ENCODE measurements at regions not wholly inside any gene's neighbourhood (a gene's known extent, or its start where the extent isn't known, plus 50 kb on each side); places are given as distances from the start of the nearest gene placed in this dataset.

DNA sequence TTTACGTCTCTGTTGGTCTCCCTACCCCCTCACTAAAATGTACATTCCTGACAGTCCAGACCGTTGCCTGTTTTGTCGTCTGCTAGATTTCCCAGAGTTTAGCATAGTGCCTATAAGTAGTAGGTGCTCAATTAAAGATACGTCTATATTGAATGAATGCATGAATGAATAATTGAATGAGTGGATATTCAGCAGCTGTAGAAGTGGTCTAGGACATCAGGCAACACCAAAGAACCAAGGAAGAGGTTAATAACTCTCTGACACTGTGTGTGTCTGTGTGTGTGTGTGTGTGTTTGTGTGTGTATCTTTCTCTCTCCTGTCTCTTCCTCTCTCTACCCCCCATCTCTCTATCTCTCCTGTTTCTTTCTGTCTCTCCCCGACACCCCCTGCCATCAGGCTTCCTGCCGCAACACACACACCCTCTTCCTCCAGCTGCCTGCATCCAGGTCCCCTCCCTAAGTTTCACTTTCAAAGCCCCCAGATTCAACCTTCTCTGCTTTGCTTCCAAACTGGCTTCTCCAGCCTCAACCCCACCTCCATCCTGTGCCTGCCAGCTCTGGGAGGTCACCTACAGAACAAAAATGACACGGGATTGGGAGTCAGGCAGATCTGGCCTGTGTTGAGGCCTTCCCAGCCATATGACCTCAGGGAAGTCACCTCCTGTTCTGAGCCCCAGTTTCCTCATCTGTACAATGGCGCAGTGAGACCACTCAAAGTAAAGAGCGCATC, 119.9 kb upstream of the NCOR2 start:
- no peak for DNase-seq (ENCODE audit: low spot score)

DNA sequence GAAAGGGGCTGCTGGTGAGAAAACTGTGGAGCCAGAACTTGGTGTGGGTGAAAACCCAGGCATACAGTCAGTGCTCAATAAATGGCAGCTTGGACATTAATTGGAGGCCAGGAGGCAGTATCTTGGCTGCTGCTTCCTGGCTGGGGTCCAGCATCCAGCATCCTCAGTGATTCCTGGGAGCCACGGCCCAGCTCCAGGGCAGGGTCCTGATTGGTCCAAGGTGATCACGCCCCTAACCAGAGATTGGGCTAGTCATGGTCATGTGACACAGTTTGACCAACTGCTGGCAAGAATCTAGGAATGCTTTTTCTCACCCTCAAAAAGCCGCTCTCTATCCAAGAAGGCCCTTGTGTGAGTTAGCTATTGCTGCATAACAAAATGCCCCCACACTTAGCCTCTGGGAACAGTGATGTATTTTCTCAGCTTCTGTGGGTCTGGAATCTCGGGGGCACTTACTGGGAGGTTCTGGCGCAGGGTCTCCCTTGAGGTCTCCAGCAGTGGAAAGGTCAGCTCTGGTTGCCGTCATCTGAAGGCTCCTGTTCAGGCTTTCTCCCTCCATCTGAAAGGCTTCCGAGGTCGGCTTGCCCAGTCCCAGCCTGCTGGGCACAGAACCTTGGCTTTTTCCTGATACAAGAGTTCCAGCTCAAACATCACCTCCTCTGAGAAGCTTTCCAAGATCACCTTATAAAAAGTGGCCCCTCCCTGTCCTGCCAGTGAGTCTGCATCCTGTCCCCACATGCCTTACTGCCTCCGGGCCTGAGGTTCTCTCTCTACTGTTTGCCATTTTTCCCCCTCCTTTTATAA, 119.2 kb upstream of the NCOR2 start:
- no peak for DNase-seq (ENCODE audit: low spot score)

DNA sequence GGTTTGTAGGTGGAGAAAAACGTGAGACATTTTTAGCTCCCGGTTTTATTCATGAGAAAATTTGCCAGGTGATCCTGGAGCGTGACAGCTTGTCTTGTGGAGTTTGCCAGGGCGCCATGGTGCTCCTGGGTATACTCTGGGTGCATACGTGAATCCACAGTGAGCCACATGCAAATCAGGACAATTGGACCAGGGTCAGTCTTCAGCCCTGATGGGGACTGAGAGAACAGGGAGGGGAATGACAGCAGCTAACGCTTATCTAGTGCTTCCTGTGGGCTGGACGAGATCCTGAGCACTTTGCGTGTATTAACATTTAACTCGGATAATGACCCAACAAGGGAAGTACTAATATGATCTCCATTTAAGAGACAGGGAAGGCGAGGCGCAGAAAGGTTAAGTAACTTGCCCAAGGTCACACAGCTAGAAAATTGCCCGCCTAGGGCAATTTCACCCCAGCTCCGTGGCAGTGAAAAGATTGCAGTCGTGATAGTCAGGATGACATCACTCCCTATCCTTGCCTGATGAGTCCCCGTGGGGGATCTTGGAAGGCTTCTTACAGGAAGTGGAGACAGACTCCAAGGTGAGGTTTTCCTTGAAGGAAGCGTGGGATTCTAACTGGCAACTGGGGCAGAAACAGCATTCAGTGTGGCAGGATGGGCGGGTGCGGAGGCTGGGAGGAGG, 118.4 kb upstream of the NCOR2 start:
- peak; percentile 67 for DNase-seq (ENCODE audit: low spot score)

DNA sequence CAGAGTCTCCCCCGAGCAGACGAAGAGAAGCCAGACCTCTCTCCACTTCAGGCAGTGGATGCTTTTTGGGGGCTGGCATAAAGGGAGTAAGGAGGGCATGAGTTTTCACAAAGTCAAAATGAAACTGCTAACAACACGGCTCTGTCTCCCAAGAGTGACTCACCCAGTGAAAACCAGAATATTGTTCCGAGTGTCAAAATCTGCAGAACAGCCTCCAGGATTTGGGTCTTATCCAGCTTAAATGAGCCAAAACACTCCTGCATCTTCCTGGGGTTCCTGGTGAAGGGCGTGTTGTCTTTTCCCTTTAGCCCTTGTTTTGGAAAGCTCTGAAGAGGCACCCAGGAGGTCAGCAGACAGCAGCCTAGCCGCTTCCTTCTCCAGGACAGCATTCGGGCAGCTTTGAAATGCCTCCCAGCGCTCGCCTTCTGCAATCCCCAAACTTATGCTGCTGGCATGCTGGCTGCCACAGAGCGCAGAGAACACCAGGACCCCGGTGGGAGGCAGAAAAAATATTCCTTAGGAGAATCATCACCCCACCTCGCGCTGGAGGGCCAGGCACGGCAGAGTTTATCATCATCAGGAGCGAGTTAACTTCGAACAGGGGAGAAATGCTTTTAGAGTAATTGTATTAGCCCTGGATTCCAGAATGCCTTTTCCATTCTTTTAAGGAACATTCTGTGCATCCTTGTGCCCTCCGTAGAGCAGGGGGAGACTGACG, 117.7 kb upstream of the NCOR2 start:
- peak; percentile 71 for DNase-seq (ENCODE audit: low spot score)

DNA sequence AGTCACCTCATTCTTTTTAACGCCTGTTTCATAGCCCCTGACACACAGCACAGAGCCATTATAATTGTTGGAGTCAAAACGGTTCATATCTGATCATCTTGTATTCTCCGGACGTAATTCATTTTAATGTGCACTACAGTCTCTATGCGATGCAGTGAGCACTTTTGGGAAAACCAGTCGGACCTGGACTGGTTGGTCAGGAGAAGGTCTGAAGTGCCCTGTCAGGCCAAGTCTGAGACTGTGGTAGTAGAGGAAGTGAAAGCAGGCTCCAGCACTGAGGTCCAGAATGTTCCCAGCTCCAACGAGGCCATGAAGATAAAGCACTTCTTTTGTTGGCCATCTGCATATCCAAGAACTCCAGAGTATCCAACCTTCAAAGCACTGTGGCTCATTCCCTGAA, 117.1 kb upstream of the NCOR2 start:
- DNase-seq (ENCODE audit: low spot score), result no peak

DNA sequence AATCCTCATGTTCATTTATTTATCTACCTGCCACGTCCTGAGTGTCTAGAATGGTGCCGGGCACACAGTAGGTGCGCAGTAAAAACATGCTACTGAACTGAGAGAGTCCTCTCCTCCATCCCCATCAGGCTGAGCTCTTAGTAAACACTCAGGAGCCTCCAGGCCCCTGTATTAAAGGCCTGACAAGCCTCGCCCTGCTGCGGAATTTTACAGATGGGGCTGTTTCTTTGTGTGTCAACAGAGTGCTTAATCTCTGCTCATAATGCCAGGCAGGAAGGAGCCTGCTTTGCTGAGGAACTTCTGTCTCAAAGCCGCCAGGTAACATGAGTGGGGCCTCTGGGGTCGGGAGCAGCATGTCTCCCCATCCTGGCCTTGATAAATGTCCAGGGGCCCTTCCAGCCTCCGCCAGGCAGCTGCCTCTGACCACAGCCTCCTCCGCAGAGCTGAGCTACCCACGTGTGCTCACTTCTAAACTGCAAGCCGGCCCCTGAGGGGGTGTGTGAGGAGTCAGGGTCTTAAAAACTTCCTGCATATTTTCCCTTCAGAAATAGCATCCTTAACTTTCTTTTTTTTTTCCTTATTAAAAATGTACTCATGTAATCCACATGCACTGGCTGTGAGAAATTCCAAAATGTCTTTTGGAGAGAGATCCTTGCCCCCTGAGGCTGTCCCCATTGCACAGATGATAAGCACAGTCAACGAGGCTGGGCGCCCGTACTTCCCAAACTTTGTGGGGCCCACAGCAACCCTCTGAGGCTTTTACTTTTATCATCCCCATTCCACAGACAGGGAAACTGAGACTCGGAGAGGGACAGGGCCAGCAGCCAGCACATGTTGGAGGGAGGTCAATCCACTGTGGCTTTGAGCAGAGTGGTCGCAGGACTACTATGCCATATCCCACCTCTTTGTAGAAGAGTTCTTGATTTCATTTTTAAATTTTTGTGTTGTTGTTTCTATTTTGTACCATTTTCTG, 116.0 kb upstream of the NCOR2 start:
- no peak for DNase-seq (ENCODE audit: low spot score)

DNA sequence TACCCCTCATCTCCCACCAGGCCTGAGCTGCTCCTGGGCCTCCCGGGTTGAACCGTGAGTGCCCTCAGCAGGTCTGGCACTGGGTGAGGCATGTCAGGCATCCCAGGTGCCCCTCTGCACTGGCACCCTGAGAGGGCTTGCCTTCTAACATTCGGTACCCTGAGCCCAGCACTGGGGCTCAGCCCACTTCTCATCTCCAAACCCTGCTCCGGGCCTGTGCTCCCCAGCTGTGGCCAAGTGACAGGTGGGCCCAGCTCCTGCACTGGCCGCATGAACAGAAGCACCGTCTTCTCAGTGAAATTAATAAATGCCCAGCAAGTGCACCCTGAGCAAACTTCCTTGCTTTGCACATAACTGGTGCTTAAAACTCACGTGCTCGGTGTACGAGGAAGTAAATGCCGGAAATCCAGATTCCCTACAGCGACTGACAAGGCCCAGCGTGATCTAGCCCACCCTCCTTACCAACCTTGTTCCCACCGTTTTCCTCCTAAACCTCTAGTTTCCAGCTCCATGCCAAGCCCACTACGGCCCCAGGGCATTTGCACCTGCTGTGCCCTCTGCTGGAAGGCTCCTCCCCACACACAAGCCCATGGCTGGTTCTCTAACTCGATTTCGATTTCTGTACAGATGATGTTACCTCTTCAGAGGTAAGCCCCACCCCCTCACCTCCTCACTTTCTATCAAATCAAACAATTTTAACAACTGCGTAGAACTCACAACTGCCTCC, 115.2 kb upstream of the NCOR2 start:
- no peak for DNase-seq (ENCODE audit: low spot score)

DNA sequence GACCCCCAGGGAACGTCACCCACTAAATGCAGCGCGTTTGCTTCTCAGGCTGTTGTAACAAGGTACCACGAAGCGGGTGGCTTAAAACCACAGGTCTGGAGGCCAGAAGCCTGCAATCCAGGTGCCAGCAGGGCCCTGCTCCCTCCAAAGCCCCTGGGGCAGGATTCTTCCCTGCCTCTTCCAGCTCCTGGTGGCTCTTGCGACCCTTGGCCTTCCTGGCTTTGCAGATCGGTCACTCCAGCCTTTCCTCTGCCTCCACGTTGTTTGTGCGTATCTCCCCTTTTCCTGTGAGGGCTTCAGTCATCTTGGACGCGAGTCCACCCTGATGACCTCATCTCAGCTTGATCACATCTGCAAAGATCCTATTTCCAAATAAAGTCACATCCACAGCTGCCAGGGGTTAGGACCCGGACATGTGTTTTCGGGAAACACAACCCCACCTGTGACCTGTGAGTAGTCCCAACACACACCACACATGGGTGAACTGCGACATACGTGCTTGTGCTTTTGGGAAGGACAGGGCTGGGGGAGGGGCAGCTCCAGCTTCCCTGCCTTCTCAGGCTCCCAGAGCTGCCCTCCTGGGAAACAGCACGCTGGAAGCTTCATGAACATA, 114.5 kb upstream of the NCOR2 start:
- DNase-seq (ENCODE audit: low spot score), result no peak

DNA sequence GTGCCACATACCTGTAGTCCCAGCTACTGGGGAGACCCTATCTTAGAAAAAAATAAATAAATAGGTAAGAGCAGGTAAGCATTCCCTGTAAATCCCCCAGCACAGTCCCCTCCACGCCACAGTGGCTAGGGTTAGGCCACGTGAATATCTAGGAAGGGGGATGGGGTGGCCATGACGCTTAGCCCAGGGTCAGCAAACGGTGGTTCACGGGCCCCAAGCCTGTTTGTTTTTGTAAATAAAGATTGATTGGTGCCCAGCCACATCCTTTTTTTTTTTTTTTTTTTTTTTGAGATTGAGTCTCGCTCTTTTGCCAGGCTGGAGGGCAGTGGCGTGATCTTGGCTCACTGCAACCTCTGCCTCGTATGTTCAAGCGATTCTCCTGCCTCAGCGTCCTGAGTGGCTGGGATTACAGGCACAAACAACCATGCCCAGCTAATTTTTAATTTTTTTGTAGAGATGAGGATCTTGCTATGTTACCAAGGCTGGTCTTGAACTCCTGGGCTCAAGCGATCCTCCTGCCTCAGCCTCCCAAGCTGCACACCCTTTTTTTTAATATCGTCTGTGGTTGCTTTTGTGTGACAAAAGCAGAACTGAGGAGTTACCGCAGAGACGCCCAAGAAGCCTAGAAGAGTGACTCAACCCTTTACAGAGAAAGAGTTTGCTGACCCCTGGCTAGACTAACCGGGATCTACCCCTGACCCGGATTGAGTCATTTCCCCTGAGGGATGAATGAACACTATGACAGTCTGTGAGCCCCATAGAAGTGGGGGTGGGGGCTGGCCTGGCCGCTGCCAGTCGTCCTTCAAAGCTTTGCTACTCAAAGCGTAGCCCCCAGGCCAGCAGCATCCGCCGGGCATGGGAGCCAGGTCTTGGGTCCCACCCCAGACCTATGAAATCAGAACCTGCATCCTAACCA, 113.7 kb upstream of the NCOR2 start:
- peak; percentile 84 for DNase-seq (ENCODE audit: low spot score)

DNA sequence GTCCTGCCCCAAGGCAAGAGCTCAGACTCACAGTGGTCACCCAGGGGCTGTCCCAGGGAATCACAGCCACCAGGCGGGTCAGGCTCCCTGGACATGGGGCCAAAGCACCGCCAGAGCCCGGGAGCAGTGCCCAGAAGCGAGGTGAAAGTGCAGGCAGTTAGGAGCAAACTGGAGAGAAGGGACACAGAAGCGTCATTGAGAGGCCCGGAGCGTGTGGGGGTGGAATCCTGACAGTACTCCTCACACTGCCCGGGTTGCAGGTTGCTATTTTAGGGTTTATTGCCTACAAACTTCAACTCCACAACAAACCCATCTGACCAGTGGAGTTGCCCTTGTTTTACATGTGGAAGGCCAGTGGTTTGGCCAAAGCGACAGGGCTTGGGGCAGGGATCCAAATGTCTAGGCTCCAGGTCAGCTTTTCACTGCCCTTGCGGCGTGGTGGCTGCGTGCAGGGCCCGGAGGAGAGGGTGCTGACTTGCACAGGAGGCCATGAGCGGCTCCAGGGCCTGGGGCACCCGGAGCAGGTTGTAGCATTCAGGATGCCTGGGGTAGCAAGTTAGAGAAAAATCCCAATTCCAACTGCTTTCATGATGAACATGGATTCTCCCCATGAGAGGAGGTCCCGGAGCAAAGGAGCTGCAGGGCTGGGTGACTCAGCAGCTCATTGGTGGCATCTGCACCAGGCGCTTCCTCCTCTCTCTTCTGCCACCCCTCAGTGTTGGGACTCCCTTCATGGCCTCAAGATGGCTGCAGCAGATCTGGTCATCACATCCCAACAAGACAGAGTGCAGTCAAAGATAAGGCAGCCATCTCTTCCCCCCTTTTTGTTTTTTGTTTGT, 112.3 kb upstream of the NCOR2 start:
- no peak for DNase-seq (ENCODE audit: low spot score)

DNA sequence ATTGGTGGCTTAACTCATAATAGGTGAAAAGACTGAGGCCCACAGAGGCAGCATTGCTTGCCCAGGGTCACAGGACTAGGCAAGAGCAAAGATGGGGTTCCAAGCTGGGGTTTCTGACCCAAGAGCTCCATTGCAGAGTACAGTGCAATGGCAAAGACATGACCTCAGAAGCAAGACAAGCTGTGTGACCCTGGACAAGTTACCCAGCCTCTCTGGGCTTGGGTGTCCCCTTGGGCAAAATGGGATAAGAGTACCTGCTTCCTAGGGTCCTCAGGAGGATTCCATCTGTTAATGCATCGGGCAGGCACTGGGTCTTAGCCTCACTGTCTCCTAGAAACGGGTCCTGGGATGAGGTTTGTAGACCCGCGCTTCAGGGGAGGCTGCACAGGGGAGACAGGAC, 111.6 kb upstream of the NCOR2 start:
- DNase-seq (ENCODE audit: low spot score), result no peak

DNA sequence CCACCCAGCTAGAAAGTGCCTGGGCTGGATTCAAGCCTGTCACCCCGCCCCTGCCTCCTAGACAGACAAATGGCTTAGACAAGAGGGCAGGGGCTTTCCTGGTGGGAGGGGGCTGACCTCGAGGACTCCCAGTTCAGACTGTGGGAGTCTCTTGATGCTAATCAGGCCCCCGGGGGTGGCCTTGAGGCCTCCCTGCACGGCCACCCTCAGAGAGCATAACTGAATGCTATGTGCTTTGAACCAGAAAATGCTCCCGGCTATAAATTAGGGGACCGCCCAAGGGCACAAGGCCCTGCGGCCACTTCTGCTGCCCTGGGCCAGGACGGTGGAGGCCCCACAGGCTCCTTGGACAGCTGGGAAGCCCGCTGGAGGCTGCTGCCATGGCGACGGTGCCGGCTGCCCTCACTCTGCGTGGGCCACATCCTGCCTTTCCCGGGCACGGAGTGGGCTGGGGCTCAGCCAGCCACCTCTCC, 111.0 kb upstream of the NCOR2 start:
- no peak for DNase-seq (ENCODE audit: low spot score)

DNA sequence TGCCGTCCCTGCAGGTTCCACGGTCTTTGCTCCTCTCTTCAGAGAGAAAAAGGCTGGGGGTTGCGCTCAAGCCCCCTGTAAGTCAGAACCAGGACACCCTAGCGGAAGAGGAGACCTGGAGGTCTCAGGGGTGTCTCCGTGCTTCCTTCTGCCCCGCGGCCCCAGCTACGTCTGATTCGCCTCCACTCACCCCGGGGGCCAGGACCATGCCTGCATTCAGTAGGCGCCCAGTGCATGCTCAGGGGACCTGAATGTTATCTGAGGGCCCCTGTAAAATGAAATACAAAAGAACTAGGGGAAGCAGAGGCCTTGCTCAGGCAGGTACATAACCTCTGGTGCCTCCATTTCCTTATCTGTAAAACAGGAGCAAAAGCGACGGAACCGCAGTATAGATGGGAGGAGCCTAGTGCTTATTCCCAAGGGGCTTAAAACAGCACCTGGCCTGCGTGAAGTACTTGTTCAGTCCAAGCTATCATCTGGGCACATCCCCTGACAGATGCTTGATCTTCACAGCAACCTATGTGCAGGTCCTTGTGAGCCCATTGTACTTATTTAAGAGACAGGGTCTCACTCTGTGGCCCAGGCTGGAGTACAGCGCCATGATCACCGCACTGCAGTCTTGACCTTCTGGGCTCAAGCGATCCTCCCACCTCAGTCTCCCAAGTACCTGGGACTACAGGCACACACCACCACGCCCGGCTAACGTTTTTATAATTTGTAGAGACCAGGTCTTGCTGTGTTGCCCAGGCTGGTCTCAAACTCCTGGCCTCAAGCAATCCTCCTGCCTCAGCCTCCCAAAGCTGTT, 110.3 kb upstream of the NCOR2 start:
- no peak for DNase-seq (ENCODE audit: low spot score)

DNA sequence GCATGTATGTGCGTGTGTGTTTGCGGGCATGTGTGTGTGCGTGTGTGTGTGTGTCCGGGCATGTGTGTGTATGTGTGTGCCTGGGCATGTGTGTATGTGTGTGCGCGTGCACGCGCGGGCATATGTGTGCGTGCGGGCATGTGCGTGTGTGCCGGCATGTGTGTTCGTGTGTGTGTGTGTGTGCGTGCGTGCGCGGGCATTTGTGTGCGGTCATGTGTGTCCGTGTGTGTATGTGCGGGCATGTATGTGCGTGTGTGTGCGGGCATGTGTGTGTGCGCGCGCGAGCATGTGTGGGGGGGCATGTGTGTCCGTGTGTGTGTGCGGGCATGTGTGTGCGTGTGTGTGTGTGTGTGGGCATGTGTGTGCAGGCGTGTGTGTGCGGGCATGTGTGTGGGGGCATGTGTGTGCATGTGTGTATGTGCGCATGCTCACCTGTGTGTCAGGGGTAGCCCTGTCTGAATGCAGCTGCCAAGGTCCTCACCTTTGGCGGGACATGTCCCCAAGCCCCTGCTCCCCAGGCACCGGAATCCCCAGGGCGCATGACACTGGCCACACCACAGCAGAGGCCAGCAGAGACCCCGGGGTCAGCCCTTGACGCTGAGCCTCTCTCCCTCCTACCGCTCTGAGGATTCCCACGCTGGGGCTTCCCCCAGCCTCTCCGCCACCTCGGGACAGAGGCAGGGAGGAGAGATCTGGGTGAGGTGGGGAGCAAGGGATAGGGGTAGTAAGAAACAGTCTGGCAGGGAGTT, 109.5 kb upstream of the NCOR2 start:
- no peak for DNase-seq (ENCODE audit: low spot score)

DNA sequence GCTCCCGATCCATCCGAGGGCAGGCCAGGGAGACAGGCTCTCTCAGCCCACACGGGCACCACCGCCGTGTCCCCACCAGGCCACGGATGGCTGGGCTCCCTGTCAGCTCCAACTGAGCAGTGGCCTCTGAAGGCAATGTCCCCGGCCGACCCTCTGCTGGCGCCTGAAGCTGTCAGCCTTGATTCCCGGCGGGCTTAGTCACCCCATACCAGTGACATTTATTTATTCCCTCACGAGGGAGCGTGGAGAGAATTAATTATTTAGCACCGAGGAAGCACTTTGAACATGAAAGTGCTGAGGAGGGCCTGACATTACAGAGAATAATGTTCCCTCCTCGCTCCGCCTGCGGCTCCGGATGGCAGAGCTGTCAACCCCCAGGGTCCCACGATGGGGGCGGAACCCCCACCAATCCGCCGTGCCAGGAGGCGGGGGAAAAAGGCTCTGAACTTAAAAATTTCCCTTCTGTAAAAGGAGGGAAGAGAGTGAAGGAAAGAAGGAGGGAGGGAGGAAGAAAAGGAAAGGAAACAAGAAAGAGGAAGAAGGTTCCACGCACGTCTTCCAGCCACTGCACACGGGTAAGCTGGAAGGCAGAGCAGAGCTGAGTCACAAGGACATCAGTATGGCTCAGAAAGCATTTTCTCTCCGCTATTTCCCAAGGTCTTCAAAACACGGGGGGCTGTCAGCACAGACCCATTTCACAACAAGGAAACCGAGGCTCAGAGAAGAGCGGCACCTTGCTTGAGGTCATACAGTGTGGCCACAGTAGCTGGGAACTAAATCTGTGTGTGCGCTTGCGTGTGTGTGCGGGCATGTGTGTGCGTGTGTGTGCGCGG, 108.7 kb upstream of the NCOR2 start:
- peak; percentile 67 for DNase-seq (ENCODE audit: low spot score)

Measured in AG08395 (cell line).